ENCODE measurements at regions not wholly inside any gene's neighbourhood (a gene's known extent, or its start where the extent isn't known, plus 50 kb on each side); places are given as distances from the start of the nearest gene placed in this dataset.

GRCh38 chr7:82631998-82632397 lies 188.4 kb upstream of the CACNA2D1 start (continued):
- TF ChIP-seq ZNF462 (CRISPR knock-in tag; IDR thresholded peaks at IDR 0.05), result no peak
- no peak for TF ChIP-seq CTCF (conservative IDR thresholded peaks at IDR 0.05; ENCODE audit: low read depth in 2 of 2)
- no peak for TF ChIP-seq NANOG (IDR thresholded peaks at IDR 0.05; ENCODE audit: borderline replicate concordance)

GRCh38 chr7:82629583-82629982 lies 186.0 kb upstream of the CACNA2D1 start:
- H3F3A ChIP-seq (replicated peaks; ENCODE audit: low read depth), result no peaks in the 10 kb centered on the region
- H4K20me1 ChIP-seq (replicated peaks; ENCODE audit: insufficient read depth), result no peaks in the 10 kb centered on the region
- H3K79me2 ChIP-seq (replicated peaks; ENCODE audit: insufficient read depth), result no peaks in the 10 kb centered on the region
- no peak overlapping the region for H2AFZ ChIP-seq
- Mint-ChIP-seq H3K9me3 (no peaks in the 10 kb centered on the region), H3K36me3 (ENCODE audit: low read depth) (no peaks in the 10 kb centered on the region), H3K27ac (no peak overlapping the region), H3K27me3 (ENCODE audit: insufficient read depth, low read depth, poor library complexity) (no peaks in the 10 kb centered on the region), H3K4me1 (no peaks in the 10 kb centered on the region), H3K4me3 (no peak overlapping the region)
- peaks cover 3% of the 10 kb centered on the region; the same call in 1 of the 2 replicates for H3K4me1 ChIP-seq (ENCODE audit: insufficient read depth)
- H3K9me2 ChIP-seq (ENCODE audit: insufficient read depth), result no peaks in the 10 kb centered on the region
- no peak overlapping the region for H3K27ac ChIP-seq (ENCODE audit: low read depth)
- no peak overlapping the region for H3K4me3 ChIP-seq
- H3K27me3 ChIP-seq (ENCODE audit: insufficient read depth), result no peaks in the 10 kb centered on the region
- H3K36me3 ChIP-seq (ENCODE audit: insufficient read depth), result no peaks in the 10 kb centered on the region
- no peak overlapping the region for H3K4me2 ChIP-seq
- ATAC-seq, result no peak
- DNase-seq (ENCODE audit: low spot score), result no peak
- TF ChIP-seq ZNF114 (CRISPR knock-in tag; IDR thresholded peaks at IDR 0.05) (no peak), EZH2phosphoT487 (IDR thresholded peaks at IDR 0.05; ENCODE audit: unreplicated experiment) (no peak), POLR2AphosphoS5 (IDR thresholded peaks at IDR 0.05; ENCODE audit: low read depth) (no peak), REST (IDR thresholded peaks at IDR 0.05; ENCODE audit: unreplicated experiment) (no peak)

All from GM23338 (cell line).